ENCODE measurements at regions not wholly inside any gene's neighbourhood (a gene's known extent, or its start where the extent isn't known, plus 50 kb on each side); places are given as distances from the start of the nearest gene placed in this dataset.

GRCh38 chr3:71874618-71875017 lies 89.7 kb upstream of the PROK2 start:
- DNase-seq (ENCODE audit: low spot score in 2 of 2): no peak
- Histone ChIP-seq H3K4me3 (no peak overlapping the region), H3K27ac (no peak overlapping the region), H3K4me1 (peaks cover 0 to 9% (median 0%) of the 10 kb centered on the region in 4 donors), H3K9me3 (no peaks in the 10 kb centered on the region), H3K27me3 (no peaks in the 10 kb centered on the region), H3K36me3 (no peaks in the 10 kb centered on the region)
- TF ChIP-seq POLR2A (IDR thresholded peaks at IDR 0.05): no peak
- TF ChIP-seq EP300 (IDR thresholded peaks at IDR 0.05): no peak
- no peak for TF ChIP-seq CTCF (IDR thresholded peaks at IDR 0.05)
- WGBS, 2 donors: 83 to 86% methylated on average over 4 of the region's 4 CpGs

GRCh38 chr3:71873093-71873611 lies 88.2 kb upstream of the PROK2 start:
- TF ChIP-seq EP300 (IDR thresholded peaks at IDR 0.05) (no peak), POLR2A (IDR thresholded peaks at IDR 0.05) (no peak), CTCF (IDR thresholded peaks at IDR 0.05) (no peak)
- peak overlapping the region in 1 of 4 donors; percentile 23 for H3K27ac ChIP-seq

GRCh38 chr3:71872256-71872655 lies 87.3 kb upstream of the PROK2 start:
- Histone ChIP-seq H3K27ac (peak overlapping the region in 1 of 4 donors; percentile 39), H3K9me3 (peaks cover 0 to 8% (median 0%) of the 10 kb centered on the region in 4 donors), H3K36me3 (no peaks in the 10 kb centered on the region), H3K27me3 (no peaks in the 10 kb centered on the region), H3K4me3 (no peak overlapping the region), H3K4me1 (peaks cover 0 to 9% (median 0%) of the 10 kb centered on the region in 4 donors)
- DNase-seq (ENCODE audit: low spot score in 2 of 2): no peak
- TF ChIP-seq POLR2A (IDR thresholded peaks at IDR 0.05) (no peak), CTCF (IDR thresholded peaks at IDR 0.05) (no peak), EP300 (IDR thresholded peaks at IDR 0.05) (no peak)
- WGBS, 2 donors: 27 to 34% methylated on average over 2 of the region's 2 CpGs

More at GRCh38 chr3:71873093-71873611, 88.2 kb upstream of the PROK2 start:
- DNase-seq (ENCODE audit: low spot score in 2 of 2): no peak
- WGBS, 2 donors: 60 to 63% methylated on average over 10 of the region's 10 CpGs
- Histone ChIP-seq H3K4me3 (no peak overlapping the region), H3K9me3 (peaks cover 0 to 3% (median 0%) of the 10 kb centered on the region in 4 donors), H3K36me3 (no peaks in the 10 kb centered on the region), H3K4me1 (peaks cover 0 to 9% (median 0%) of the 10 kb centered on the region in 4 donors), H3K27me3 (no peaks in the 10 kb centered on the region)

- TF ChIP-seq POLR2A (IDR thresholded peaks at IDR 0.05) (no peak), CTCF (IDR thresholded peaks at IDR 0.05) (no peak)
- no peak for DNase-seq (ENCODE audit: low spot score in 2 of 2)
- 94 to 95% methylated on average over 7 of the region's 7 CpGs for WGBS, 2 donors
Observed at GRCh38 chr3:71870966-71871512, 86.1 kb upstream of the PROK2 start.

GRCh38 chr3:71868876-71869275 lies 83.9 kb upstream of the PROK2 start:
- peaks cover 0 to 3% (median 0%) of the 10 kb centered on the region in 4 donors for H3K4me1 ChIP-seq
- H3K27ac ChIP-seq: no peak overlapping the region
- WGBS, 2 donors: 59 to 60% methylated on average over 3 of the region's 3 CpGs
- no peak overlapping the region for H3K4me3 ChIP-seq
- peaks cover 0 to under 1% of the 10 kb centered on the region in 2 donors for H3K27me3 ChIP-seq
- TF ChIP-seq EP300 (IDR thresholded peaks at IDR 0.05) (no peak), POLR2A (IDR thresholded peaks at IDR 0.05) (no peak), CTCF (IDR thresholded peaks at IDR 0.05) (no peak)
- no peaks in the 10 kb centered on the region for H3K36me3 ChIP-seq
- H3K9me3 ChIP-seq: peaks cover 0 to 8% (median 0%) of the 10 kb centered on the region in 4 donors
- DNase-seq (ENCODE audit: low spot score in 2 of 2): no peak

More at GRCh38 chr3:71870966-71871512, 86.1 kb upstream of the PROK2 start:
- no peak overlapping the region for H3K27ac ChIP-seq
- no peaks in the 10 kb centered on the region for H3K36me3 ChIP-seq
- H3K4me1 ChIP-seq: peaks cover 0 to 9% (median 0%) of the 10 kb centered on the region in 4 donors
- no peaks in the 10 kb centered on the region for H3K27me3 ChIP-seq
- H3K4me3 ChIP-seq: no peak overlapping the region
- H3K9me3 ChIP-seq: peaks cover 0 to 8% (median 0%) of the 10 kb centered on the region in 4 donors
